OCI-LY1 (cell line): ENCODE measurements at regions not wholly inside any gene's neighbourhood (a gene's known extent, or its start where the extent isn't known, plus 50 kb on each side); places are given as distances from the start of the nearest gene placed in this dataset.

Source experiments
- EZH2 ChIP-seq: fragments of 200-600 bp; sonication (generic), shearing (Covaris generic); IDR thresholded peaks from 2 replicates; pipeline ENCODE4 v1.8.0; 2017; ENCODE audit warnings: borderline replicate concordance, mixed run types, mild to moderate bottlenecking, antibody characterized with exemption, low read length, moderate library complexity, mixed read lengths
- TF ChIP-seq, protein P1 (sequence below): fragments of 200-600 bp; sonication (generic), shearing (Covaris generic); IDR thresholded peaks from 2 replicates; pipeline ENCODE4 v1.5.1; 2017; ENCODE audit warnings: mild to moderate bottlenecking, antibody characterized with exemption, low read length, moderate library complexity, mixed read lengths

DNA sequence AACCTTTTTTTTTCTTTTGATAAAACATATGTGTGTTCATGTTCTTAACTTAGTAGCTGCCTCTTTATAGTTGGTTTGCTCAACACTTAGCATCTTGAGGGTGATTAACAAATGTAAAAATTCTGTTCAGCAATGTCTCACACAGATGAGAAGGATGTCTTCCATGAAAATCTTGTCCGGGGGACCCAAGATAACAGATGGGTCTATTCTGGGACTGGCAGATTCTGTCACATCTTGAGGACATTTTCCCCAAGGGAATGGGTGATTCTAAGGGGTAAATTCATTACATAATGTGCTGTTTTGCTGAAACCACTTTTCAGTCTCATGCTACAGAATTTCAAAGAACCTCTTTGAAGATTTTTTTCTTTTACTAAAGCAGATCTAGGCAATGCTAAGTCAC is 342.2 kb downstream of the IGSF11 start:
- TF ChIP-seq, protein P1, sequence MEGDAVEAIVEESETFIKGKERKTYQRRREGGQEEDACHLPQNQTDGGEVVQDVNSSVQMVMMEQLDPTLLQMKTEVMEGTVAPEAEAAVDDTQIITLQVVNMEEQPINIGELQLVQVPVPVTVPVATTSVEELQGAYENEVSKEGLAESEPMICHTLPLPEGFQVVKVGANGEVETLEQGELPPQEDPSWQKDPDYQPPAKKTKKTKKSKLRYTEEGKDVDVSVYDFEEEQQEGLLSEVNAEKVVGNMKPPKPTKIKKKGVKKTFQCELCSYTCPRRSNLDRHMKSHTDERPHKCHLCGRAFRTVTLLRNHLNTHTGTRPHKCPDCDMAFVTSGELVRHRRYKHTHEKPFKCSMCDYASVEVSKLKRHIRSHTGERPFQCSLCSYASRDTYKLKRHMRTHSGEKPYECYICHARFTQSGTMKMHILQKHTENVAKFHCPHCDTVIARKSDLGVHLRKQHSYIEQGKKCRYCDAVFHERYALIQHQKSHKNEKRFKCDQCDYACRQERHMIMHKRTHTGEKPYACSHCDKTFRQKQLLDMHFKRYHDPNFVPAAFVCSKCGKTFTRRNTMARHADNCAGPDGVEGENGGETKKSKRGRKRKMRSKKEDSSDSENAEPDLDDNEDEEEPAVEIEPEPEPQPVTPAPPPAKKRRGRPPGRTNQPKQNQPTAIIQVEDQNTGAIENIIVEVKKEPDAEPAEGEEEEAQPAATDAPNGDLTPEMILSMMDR = no peak
- no peak for TF ChIP-seq EZH2
